Loucy (cell line): ENCODE measurements at regions not wholly inside any gene's neighbourhood (a gene's known extent, or its start where the extent isn't known, plus 50 kb on each side); places are given as distances from the start of the nearest gene placed in this dataset.
"Not testable (repeated sequence)": the region's sequence is repeated elsewhere in the genome, so short reads cannot be mapped to it uniquely, and the experiment has no call there.

Experiments used
- H2AFZ ChIP-seq: fragments of 200-600 bp; sonication (generic); 2 replicates; pipeline ENCODE4 v1.6.0; 2016; ENCODE audit warnings: antibody characterized with exemption, mild to moderate bottlenecking, low read length, moderate library complexity
- H3F3A ChIP-seq: fragments of 200-600 bp; 2 replicates; pipeline ENCODE4 v1.6.0; 2016; ENCODE audit warnings: antibody characterized with exemption, low read depth, mild to moderate bottlenecking
- H3K27me3 ChIP-seq: fragments of 200-600 bp; sonication (generic); 2 replicates; pipeline ENCODE4 v1.6.1; 2014; ENCODE audit warnings: low read length, mild to moderate bottlenecking; ENCODE audit not compliant: insufficient read depth, poor library complexity, severe bottlenecking
- H3K36me3 ChIP-seq: fragments of 200-600 bp; sonication (generic); 2 replicates; pipeline ENCODE4 v1.6.1; 2016; ENCODE audit warnings: low read length; ENCODE audit not compliant: insufficient read depth
- H3K4me1 ChIP-seq: fragments of 200-600 bp; sonication (generic); 2 replicates; pipeline ENCODE4 v1.5.1; 2014; ENCODE audit warnings: low read length, mild to moderate bottlenecking; ENCODE audit not compliant: insufficient read depth, poor library complexity, severe bottlenecking
- H3K4me2 ChIP-seq: fragments of 200-600 bp; sonication (generic); 2 replicates; pipeline ENCODE4 v1.6.0; 2014; ENCODE audit warnings: antibody characterized with exemption, low read length, low read depth, mild to moderate bottlenecking; ENCODE audit not compliant: poor library complexity, severe bottlenecking
- H3K4me3 ChIP-seq: fragments of 200-600 bp; sonication (generic); 2 replicates; pipeline ENCODE4 v1.5.1; 2014; ENCODE audit warnings: low read length, mild to moderate bottlenecking, mixed read lengths; ENCODE audit not compliant: poor library complexity, severe bottlenecking
- H3K79me2 ChIP-seq: fragments of 200-600 bp; sonication (generic); 2 replicates; pipeline ENCODE4 v1.6.1; 2014; ENCODE audit warnings: low read length; ENCODE audit not compliant: insufficient read depth
- H3K9ac ChIP-seq: fragments of 200-600 bp; sonication (generic); 2 replicates; pipeline ENCODE4 v1.6.0; 2014; ENCODE audit warnings: mild to moderate bottlenecking, low read depth, low read length, moderate library complexity; ENCODE audit not compliant: poor library complexity, severe bottlenecking
- H3K9me2 ChIP-seq: fragments of 200-600 bp; sonication (generic); replicated peaks from 2 replicates; pipeline ENCODE4 v1.6.1; 2016; ENCODE audit warnings: low read depth, low read length, mixed read lengths
- H3K9me3 ChIP-seq: fragments of 200-600 bp; sonication (generic); 2 replicates; pipeline ENCODE4 v1.6.1; 2014; ENCODE audit warnings: mild to moderate bottlenecking, antibody characterized with exemption, low read length, low read depth; ENCODE audit not compliant: insufficient read depth
- H4K20me1 ChIP-seq: fragments of 200-600 bp; sonication (generic); 2 replicates; pipeline ENCODE4 v1.6.0; 2014; ENCODE audit warnings: antibody characterized with exemption, low read length, mild to moderate bottlenecking; ENCODE audit not compliant: insufficient read depth, poor library complexity, severe bottlenecking
- EZH2phosphoT487 ChIP-seq: fragments of 200-600 bp; IDR thresholded peaks from 2 replicates; pipeline ENCODE4 v1.6.1; 2018; ENCODE audit warnings: antibody characterized with exemption, mild to moderate bottlenecking, moderate library complexity, borderline replicate concordance
- TF ChIP-seq, protein P1 (sequence below): fragments of 200-600 bp; sonication (generic); conservative IDR thresholded peaks from 2 replicates; pipeline ENCODE4 v1.5.1; 2014; ENCODE audit warnings: mild to moderate bottlenecking, antibody characterized with exemption, low read length

DNA sequence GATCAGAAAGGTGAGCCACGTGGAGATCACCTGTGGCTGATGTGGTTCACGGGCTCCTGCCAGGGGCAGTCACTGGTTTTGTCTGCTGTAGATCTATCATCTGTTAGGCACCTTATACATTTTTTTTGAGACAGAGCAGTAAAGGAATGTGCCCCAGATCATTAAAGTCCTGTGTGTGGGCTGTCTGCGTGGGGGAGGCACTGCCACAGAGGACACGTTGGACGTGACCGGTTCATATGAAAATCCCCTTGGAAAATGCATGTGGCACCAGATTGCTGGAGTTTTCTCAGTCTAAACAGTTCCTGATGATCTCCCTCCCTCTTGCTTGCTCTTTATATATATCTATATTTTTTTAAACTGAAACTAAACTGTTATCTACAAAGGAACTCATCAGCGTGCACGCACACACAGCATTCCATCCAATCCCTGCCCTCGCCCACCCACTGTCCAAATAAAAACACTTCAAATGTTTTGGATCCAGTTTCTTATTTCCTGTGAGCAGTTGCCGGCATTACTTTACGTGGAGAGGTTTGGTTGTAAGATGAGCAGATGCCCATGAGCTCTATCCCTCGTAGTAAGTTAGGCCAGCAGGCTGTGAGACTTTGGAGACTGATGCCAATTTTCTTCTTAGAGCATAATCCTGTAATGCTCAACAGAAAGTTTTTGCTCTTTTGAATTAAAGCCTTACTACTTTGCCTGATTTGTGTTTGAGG is 161.6 kb upstream of the EXOC2 start:
- Histone ChIP-seq H3K36me3 (no peaks in the 10 kb centered on the region), H3K4me3 (no peak overlapping the region), H4K20me1 (no peaks in the 10 kb centered on the region), H3F3A (no peaks in the 10 kb centered on the region), H3K27me3 (no peaks in the 10 kb centered on the region), H3K4me2 (no peak overlapping the region), H3K9ac (no peak overlapping the region), H3K4me1 (no peaks in the 10 kb centered on the region), H3K9me3 (no peaks in the 10 kb centered on the region), H3K79me2 (no peaks in the 10 kb centered on the region), H2AFZ (no peak overlapping the region), H3K9me2 (no peaks in the 10 kb centered on the region)
- no peak for TF ChIP-seq EZH2phosphoT487
- TF ChIP-seq, protein P1, sequence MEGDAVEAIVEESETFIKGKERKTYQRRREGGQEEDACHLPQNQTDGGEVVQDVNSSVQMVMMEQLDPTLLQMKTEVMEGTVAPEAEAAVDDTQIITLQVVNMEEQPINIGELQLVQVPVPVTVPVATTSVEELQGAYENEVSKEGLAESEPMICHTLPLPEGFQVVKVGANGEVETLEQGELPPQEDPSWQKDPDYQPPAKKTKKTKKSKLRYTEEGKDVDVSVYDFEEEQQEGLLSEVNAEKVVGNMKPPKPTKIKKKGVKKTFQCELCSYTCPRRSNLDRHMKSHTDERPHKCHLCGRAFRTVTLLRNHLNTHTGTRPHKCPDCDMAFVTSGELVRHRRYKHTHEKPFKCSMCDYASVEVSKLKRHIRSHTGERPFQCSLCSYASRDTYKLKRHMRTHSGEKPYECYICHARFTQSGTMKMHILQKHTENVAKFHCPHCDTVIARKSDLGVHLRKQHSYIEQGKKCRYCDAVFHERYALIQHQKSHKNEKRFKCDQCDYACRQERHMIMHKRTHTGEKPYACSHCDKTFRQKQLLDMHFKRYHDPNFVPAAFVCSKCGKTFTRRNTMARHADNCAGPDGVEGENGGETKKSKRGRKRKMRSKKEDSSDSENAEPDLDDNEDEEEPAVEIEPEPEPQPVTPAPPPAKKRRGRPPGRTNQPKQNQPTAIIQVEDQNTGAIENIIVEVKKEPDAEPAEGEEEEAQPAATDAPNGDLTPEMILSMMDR, result no peak

DNA sequence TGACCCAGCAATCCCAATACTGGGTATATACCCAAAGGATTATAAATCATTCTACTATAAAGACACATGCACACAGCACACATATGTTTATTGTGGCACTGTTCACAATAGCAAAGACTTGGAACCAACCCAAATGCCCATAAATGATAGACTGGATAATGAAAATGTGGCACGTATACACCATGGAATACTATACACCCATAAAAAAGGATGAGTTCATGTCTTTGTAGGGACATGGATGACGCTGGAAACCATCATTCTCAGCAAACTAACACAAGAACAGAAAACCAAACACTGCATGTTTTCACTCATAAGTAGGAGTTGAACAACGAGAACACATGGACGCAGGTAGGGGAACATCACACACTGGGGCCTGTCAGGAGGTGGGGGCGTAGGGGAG is 159.3 kb upstream of the EXOC2 start:
- H3K4me1 ChIP-seq, H3K9me2 ChIP-seq, H3K4me3 ChIP-seq, H3K27me3 ChIP-seq, H3K79me2 ChIP-seq, H3K4me2 ChIP-seq, H4K20me1 ChIP-seq, H2AFZ ChIP-seq, H3K9ac ChIP-seq, H3F3A ChIP-seq, H3K36me3 ChIP-seq, H3K9me3 ChIP-seq: not testable (repeated sequence)

DNA sequence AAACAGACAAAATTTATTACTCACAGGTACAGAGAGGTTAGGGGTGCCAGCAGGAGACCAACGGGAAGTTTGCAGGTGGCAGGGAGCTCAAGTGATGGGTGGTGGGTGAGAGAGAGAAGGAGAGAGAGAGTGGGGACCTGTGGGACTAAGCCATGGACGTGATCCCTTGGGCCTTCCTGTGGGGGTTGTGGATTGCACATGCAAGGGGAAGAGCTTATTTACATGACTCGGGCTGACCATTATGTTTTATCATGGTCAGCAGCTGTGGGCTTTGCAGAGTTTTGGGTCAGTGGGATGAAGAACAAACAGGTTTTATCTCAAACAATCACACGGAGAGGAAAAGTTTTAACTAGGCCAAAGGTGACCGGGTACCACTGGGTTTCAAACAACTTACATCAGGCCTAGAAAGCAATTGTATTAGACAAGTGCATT is 156.2 kb upstream of the EXOC2 start:
- Histone ChIP-seq H3K4me3 (no peak overlapping the region), H3F3A (no peaks in the 10 kb centered on the region), H4K20me1 (no peaks in the 10 kb centered on the region), H2AFZ (no peak overlapping the region), H3K9me2 (no peaks in the 10 kb centered on the region), H3K9me3 (no peaks in the 10 kb centered on the region), H3K27me3 (no peaks in the 10 kb centered on the region), H3K79me2 (no peaks in the 10 kb centered on the region), H3K4me2 (peak overlapping the region; percentile 4), H3K36me3 (no peaks in the 10 kb centered on the region), H3K9ac (no peak overlapping the region), H3K4me1 (peaks cover 4% of the 10 kb centered on the region)
- TF ChIP-seq, protein P1, result no peak

DNA sequence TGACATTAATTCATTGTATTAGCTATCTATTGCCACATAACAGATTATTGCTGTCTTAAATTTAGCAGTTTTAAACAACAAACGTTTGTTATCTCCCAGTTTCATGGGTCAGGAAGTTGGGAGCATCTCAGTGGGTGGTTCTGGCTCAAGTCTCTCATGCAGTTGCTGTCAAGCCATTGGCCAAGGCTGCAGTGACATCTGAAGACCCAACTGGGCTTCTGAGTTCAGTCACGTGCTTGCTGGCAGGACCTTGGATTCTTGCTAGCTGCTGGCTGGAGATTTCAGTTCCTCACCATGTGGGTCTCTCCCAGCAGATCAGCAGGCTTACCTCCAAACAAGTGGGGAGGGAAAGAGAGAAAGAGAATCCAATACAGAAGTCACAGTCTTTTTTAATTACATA is 152.6 kb upstream of the EXOC2 start:
- Histone ChIP-seq H3K4me1 (peaks cover 4% of the 10 kb centered on the region), H3K27me3 (no peaks in the 10 kb centered on the region), H3K9ac (no peak overlapping the region), H3K79me2 (no peaks in the 10 kb centered on the region), H2AFZ (no peak overlapping the region), H3K9me2 (no peaks in the 10 kb centered on the region), H3K36me3 (no peaks in the 10 kb centered on the region), H3K4me3 (no peak overlapping the region), H3F3A (no peaks in the 10 kb centered on the region), H3K9me3 (no peaks in the 10 kb centered on the region), H4K20me1 (no peaks in the 10 kb centered on the region), H3K4me2 (no peak overlapping the region)
- no peak for TF ChIP-seq EZH2phosphoT487
- TF ChIP-seq, protein P1, result no peak
